Loucy (cell line): ENCODE measurements at regions not wholly inside any gene's neighbourhood (a gene's known extent, or its start where the extent isn't known, plus 50 kb on each side); places are given as distances from the start of the nearest gene placed in this dataset.

ENCODE experiments used
- H2AFZ ChIP-seq: fragments of 200-600 bp; sonication (generic); 2 replicates; pipeline ENCODE4 v1.6.0; 2016; ENCODE audit warnings: antibody characterized with exemption, mild to moderate bottlenecking, low read length, moderate library complexity
- H3F3A ChIP-seq: fragments of 200-600 bp; 2 replicates; pipeline ENCODE4 v1.6.0; 2016; ENCODE audit warnings: antibody characterized with exemption, low read depth, mild to moderate bottlenecking
- H3K27me3 ChIP-seq: fragments of 200-600 bp; sonication (generic); 2 replicates; pipeline ENCODE4 v1.6.1; 2014; ENCODE audit warnings: low read length, mild to moderate bottlenecking; ENCODE audit not compliant: insufficient read depth, poor library complexity, severe bottlenecking
- H3K36me3 ChIP-seq: fragments of 200-600 bp; sonication (generic); 2 replicates; pipeline ENCODE4 v1.6.1; 2016; ENCODE audit warnings: low read length; ENCODE audit not compliant: insufficient read depth
- H3K4me1 ChIP-seq: fragments of 200-600 bp; sonication (generic); 2 replicates; pipeline ENCODE4 v1.5.1; 2014; ENCODE audit warnings: low read length, mild to moderate bottlenecking; ENCODE audit not compliant: insufficient read depth, poor library complexity, severe bottlenecking
- H3K4me2 ChIP-seq: fragments of 200-600 bp; sonication (generic); 2 replicates; pipeline ENCODE4 v1.6.0; 2014; ENCODE audit warnings: antibody characterized with exemption, low read length, low read depth, mild to moderate bottlenecking; ENCODE audit not compliant: poor library complexity, severe bottlenecking
- H3K4me3 ChIP-seq: fragments of 200-600 bp; sonication (generic); 2 replicates; pipeline ENCODE4 v1.5.1; 2014; ENCODE audit warnings: low read length, mild to moderate bottlenecking, mixed read lengths; ENCODE audit not compliant: poor library complexity, severe bottlenecking
- H3K79me2 ChIP-seq: fragments of 200-600 bp; sonication (generic); 2 replicates; pipeline ENCODE4 v1.6.1; 2014; ENCODE audit warnings: low read length; ENCODE audit not compliant: insufficient read depth
- H3K9ac ChIP-seq: fragments of 200-600 bp; sonication (generic); 2 replicates; pipeline ENCODE4 v1.6.0; 2014; ENCODE audit warnings: mild to moderate bottlenecking, low read depth, low read length, moderate library complexity; ENCODE audit not compliant: poor library complexity, severe bottlenecking
- H3K9me2 ChIP-seq: fragments of 200-600 bp; sonication (generic); replicated peaks from 2 replicates; pipeline ENCODE4 v1.6.1; 2016; ENCODE audit warnings: low read depth, low read length, mixed read lengths
- H3K9me3 ChIP-seq: fragments of 200-600 bp; sonication (generic); 2 replicates; pipeline ENCODE4 v1.6.1; 2014; ENCODE audit warnings: mild to moderate bottlenecking, antibody characterized with exemption, low read length, low read depth; ENCODE audit not compliant: insufficient read depth
- H4K20me1 ChIP-seq: fragments of 200-600 bp; sonication (generic); 2 replicates; pipeline ENCODE4 v1.6.0; 2014; ENCODE audit warnings: antibody characterized with exemption, low read length, mild to moderate bottlenecking; ENCODE audit not compliant: insufficient read depth, poor library complexity, severe bottlenecking
- EZH2phosphoT487 ChIP-seq: fragments of 200-600 bp; IDR thresholded peaks from 2 replicates; pipeline ENCODE4 v1.6.1; 2018; ENCODE audit warnings: antibody characterized with exemption, mild to moderate bottlenecking, moderate library complexity, borderline replicate concordance
- TF ChIP-seq, protein P1 (sequence below): fragments of 200-600 bp; sonication (generic); conservative IDR thresholded peaks from 2 replicates; pipeline ENCODE4 v1.5.1; 2014; ENCODE audit warnings: mild to moderate bottlenecking, antibody characterized with exemption, low read length

DNA sequence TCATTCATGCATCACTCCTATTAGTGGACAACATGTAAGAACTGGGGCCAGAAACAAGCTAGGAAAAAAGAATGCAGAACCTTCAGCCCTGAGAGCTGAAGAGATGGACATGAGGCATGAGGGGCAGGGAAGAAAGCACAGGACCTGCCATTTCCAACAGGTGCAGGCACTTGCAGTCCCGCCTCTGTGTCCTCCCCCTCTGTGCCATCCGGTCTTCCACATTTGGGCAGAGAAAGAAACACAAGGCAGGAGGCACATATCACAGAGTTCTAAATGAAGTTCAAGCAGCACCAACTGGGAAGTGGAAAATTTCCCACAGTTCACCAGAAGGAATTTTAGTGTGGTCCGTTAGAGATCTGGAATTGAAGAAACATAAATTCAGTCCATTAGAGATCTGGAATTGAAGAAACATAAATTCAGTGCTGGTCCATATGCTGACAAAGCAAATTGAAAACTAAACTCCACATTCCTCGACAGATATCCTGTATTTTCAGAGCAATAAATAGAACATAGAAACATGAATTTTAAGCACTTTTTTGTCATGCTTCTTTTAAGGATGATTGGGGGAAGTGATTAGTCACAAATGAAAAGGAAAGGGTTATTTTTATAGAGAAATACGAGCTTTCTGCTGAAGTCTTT is 57.2 kb upstream of the DAPP1 start:
- H3K79me2 ChIP-seq: no peaks in the 10 kb centered on the region
- H3K4me1 ChIP-seq: no peaks in the 10 kb centered on the region
- H3K9ac ChIP-seq: no peak overlapping the region
- no peaks in the 10 kb centered on the region for H3F3A ChIP-seq
- H4K20me1 ChIP-seq: no peaks in the 10 kb centered on the region
- H3K27me3 ChIP-seq: no peaks in the 10 kb centered on the region
- no peaks in the 10 kb centered on the region for H3K9me2 ChIP-seq
- TF ChIP-seq EZH2phosphoT487: no peak
- TF ChIP-seq, protein P1, sequence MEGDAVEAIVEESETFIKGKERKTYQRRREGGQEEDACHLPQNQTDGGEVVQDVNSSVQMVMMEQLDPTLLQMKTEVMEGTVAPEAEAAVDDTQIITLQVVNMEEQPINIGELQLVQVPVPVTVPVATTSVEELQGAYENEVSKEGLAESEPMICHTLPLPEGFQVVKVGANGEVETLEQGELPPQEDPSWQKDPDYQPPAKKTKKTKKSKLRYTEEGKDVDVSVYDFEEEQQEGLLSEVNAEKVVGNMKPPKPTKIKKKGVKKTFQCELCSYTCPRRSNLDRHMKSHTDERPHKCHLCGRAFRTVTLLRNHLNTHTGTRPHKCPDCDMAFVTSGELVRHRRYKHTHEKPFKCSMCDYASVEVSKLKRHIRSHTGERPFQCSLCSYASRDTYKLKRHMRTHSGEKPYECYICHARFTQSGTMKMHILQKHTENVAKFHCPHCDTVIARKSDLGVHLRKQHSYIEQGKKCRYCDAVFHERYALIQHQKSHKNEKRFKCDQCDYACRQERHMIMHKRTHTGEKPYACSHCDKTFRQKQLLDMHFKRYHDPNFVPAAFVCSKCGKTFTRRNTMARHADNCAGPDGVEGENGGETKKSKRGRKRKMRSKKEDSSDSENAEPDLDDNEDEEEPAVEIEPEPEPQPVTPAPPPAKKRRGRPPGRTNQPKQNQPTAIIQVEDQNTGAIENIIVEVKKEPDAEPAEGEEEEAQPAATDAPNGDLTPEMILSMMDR: no peak
- H3K4me3 ChIP-seq: no peak overlapping the region
- H2AFZ ChIP-seq: no peak overlapping the region
- no peak overlapping the region for H3K4me2 ChIP-seq
- no peaks in the 10 kb centered on the region for H3K9me3 ChIP-seq
- H3K36me3 ChIP-seq: no peaks in the 10 kb centered on the region

DNA sequence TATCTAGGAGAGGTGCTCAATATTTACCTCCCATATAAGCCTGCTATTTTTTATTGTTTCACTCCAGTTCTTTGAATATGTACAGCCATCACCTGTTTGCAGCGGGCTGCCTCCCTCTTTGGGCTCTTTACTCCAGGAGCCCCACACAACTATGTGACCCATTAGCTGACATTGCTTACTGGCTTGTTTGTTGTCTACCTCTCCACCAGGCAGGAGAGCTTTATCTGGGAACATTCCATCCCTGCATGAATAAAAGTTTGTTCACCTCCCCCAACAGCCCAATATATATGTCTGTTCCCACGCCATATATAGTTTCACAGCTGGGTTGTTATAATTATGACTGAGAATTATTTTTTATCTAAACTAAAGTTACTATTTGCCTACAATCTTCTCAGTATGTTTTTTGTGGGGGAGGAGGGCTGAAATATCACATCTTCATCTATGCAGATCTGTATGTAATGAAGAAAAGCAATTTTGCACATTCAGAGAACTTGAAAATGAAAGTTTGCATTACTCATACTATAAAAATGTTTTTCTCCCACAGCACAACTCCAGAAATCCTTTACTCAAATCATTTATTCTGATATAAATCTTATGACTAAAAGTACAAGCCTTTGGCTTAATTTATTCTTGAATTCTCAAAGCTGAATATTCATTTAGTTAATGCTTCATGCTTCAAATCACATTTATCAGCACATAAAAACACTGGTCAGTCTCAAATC is 61.2 kb upstream of the DAPP1 start:
- Histone ChIP-seq H3K4me3 (no peak overlapping the region), H3K9me3 (no peaks in the 10 kb centered on the region), H3K36me3 (no peaks in the 10 kb centered on the region), H3K4me2 (no peak overlapping the region), H3K9ac (no peak overlapping the region), H3K79me2 (no peaks in the 10 kb centered on the region), H3K9me2 (no peaks in the 10 kb centered on the region), H4K20me1 (no peaks in the 10 kb centered on the region), H2AFZ (no peak overlapping the region), H3K4me1 (no peaks in the 10 kb centered on the region), H3K27me3 (no peaks in the 10 kb centered on the region), H3F3A (no peaks in the 10 kb centered on the region)
- TF ChIP-seq EZH2phosphoT487: no peak
- TF ChIP-seq, protein P1: no peak

DNA sequence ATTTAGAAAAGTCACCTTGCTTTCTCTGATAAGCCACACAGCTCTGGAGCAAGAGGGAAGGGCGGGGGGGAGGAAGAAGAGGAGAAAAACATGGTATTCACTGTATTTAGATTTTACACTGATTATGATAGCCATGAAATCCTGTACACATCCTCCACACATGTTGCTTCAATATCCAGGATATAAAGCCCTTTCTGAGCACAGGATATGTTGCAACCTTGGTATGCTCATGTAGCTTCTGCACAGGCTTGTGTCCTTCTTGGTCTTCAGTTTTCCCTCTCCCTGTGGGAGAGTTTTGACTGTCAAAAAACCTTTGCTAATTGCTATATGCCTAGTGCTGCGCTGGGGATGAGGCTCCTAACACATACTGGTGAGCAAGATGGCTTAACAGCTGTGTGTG is 61.9 kb upstream of the DAPP1 start:
- Histone ChIP-seq H3K9me3 (no peaks in the 10 kb centered on the region), H4K20me1 (no peaks in the 10 kb centered on the region), H3K27me3 (no peaks in the 10 kb centered on the region), H2AFZ (no peak overlapping the region), H3K4me1 (no peaks in the 10 kb centered on the region), H3K9ac (no peak overlapping the region), H3K4me2 (no peak overlapping the region), H3K9me2 (no peaks in the 10 kb centered on the region), H3K79me2 (no peaks in the 10 kb centered on the region), H3K36me3 (no peaks in the 10 kb centered on the region), H3F3A (no peaks in the 10 kb centered on the region), H3K4me3 (no peak overlapping the region)
- TF ChIP-seq, protein P1: no peak
- TF ChIP-seq EZH2phosphoT487: no peak
